ENCODE measurements at regions not wholly inside any gene's neighbourhood (a gene's known extent, or its start where the extent isn't known, plus 50 kb on each side); places are given as distances from the start of the nearest gene placed in this dataset.
A peak's percentile ranks its signal among the peaks of the same experiment; 100 is the strongest.

DNA sequence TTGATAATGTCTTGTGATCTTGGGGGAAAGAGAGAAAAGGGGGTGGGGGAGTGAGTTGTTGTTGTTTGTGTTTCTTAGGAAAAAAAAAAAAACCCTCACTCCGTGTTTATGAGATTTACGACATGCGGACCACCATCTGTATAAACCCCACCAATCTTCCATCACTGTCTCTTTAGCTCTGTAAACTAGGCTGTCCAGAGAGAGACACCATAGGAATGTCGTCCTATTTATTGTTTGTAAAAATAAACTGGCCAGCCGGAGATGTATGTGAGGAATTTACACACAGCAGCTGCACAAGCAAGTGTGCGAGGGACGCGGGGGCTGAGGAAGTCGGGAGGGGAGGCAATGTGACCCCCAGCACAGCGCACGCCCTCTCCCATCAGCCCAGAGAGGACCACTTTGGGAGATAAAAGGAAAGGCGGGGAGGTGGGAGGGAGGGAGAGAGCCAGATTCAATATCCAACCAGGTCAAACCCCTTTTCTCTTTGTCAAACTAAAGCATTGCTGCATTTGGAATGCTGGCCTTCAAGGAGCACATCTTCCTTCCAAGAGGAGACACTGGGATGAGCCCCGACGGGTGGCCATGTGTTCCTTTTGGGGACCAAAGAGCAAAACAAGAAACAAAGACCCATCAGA, 136.2 kb upstream of the SALL1 start:
- intact Hi-C loops (cut with DNase I): no loop called here
- FAIRE-seq: no peak
- Histone ChIP-seq H3K27ac (ENCODE audit: low read depth in 2 of 2, low read length in 2 of 2) (no peak overlapping the region), H3K9me3 (ENCODE audit: control insufficient read depth in 2 of 3, insufficient read depth in 1 of 3, low read length in 3 of 3) (no peaks in the 10 kb centered on the region), H3K36me3 (ENCODE audit: control insufficient read depth in 2 of 3, insufficient read depth in 3 of 3, low read length in 3 of 3) (no peaks in the 10 kb centered on the region), H3K27me3 (ENCODE audit: control insufficient read depth, insufficient read depth, low read length) (no peaks in the 10 kb centered on the region), H3K4me3 (ENCODE audit: low read length in 3 of 3) (no peak overlapping the region), H3K4me1 (ENCODE audit: control insufficient read depth in 2 of 3, insufficient read depth in 2 of 3, low read depth in 1 of 3, low read length in 3 of 3) (peaks cover 0 to 3% (median 0%) of the 10 kb centered on the region in 3 donors), H3K9ac (ENCODE audit: low read length in 3 of 3) (no peak overlapping the region)
- no peak for TF ChIP-seq CTCF (IDR thresholded peaks at IDR 0.05; ENCODE audit: borderline replicate concordance, extremely low read depth, insufficient read depth)
- DNase-seq: peak in 4 of 5 donors; percentile 86 to 87 (median 86)

DNA sequence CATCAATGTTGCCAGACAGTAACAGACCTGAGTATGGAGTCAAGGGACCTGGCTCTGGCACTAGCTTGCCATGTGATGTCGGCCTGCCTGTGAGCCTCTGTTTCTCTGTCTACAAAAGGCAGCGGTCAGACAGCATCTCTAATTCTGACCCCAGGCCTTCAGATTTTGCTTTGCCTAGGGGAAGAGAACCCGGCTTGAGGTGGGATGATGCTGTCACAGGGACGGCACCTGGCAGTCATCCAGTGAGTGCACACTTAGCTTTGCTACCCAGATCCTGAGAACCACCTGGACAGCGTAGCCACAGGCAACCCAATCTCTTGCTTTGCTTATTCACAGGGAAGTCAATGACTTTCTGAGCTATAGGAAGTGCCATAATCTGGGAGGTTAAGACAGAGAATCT, 135.2 kb upstream of the SALL1 start:
- H3K27me3 ChIP-seq (ENCODE audit: control insufficient read depth, insufficient read depth, low read length): no peaks in the 10 kb centered on the region
- intact Hi-C loops (cut with DNase I): no loop called here
- DNase-seq (peak in 2 of 5 donors; percentile 9 to 54), FAIRE-seq (no peak)
- no peaks in the 10 kb centered on the region for H3K9me3 ChIP-seq (ENCODE audit: control insufficient read depth in 2 of 3, insufficient read depth in 1 of 3, low read length in 3 of 3)
- peaks cover 0 to 3% (median 0%) of the 10 kb centered on the region in 3 donors for H3K4me1 ChIP-seq (ENCODE audit: control insufficient read depth in 2 of 3, insufficient read depth in 2 of 3, low read depth in 1 of 3, low read length in 3 of 3)
- no peaks in the 10 kb centered on the region for H3K36me3 ChIP-seq (ENCODE audit: control insufficient read depth in 2 of 3, insufficient read depth in 3 of 3, low read length in 3 of 3)
- H3K27ac ChIP-seq (ENCODE audit: low read depth in 2 of 2, low read length in 2 of 2): no peak overlapping the region
- H3K4me3 ChIP-seq (ENCODE audit: low read length in 3 of 3): no peak overlapping the region
- no peak overlapping the region for H3K9ac ChIP-seq (ENCODE audit: low read length in 3 of 3)
- TF ChIP-seq CTCF (IDR thresholded peaks at IDR 0.05; ENCODE audit: borderline replicate concordance, extremely low read depth, insufficient read depth): no peak

- no peaks in the 10 kb centered on the region for H3K4me1 ChIP-seq (ENCODE audit: control insufficient read depth in 2 of 3, insufficient read depth in 2 of 3, low read depth in 1 of 3, low read length in 3 of 3)
- FAIRE-seq (no peak), DNase-seq (no peak)
Measured at GRCh38 chr16:51276336-51276735, 125.3 kb upstream of the SALL1 start.

More at GRCh38 chr16:51276336-51276735, 125.3 kb upstream of the SALL1 start:
- Histone ChIP-seq H3K9me3 (ENCODE audit: control insufficient read depth in 2 of 3, insufficient read depth in 1 of 3, low read length in 3 of 3) (no peaks in the 10 kb centered on the region), H3K27ac (ENCODE audit: low read depth in 2 of 2, low read length in 2 of 2) (no peak overlapping the region), H3K36me3 (ENCODE audit: control insufficient read depth in 2 of 3, insufficient read depth in 3 of 3, low read length in 3 of 3) (no peaks in the 10 kb centered on the region), H3K9ac (ENCODE audit: low read length in 3 of 3) (no peak overlapping the region), H3K4me3 (ENCODE audit: low read length in 3 of 3) (no peak overlapping the region), H3K27me3 (ENCODE audit: control insufficient read depth, insufficient read depth, low read length) (no peaks in the 10 kb centered on the region)
- TF ChIP-seq CTCF (IDR thresholded peaks at IDR 0.05; ENCODE audit: borderline replicate concordance, extremely low read depth, insufficient read depth): no peak
- intact Hi-C loops (cut with DNase I): no loop called here
